ENCODE measurements at regions not wholly inside any gene's neighbourhood (a gene's known extent, or its start where the extent isn't known, plus 50 kb on each side); places are given as distances from the start of the nearest gene placed in this dataset.

GRCh38 chr6:164925681-164926530 is 383.5 kb downstream of the C6orf118 start:
- DNase-seq (ENCODE audit: low read depth in 1 of 2, low spot score in 1 of 2): no peak

- DNase-seq (ENCODE audit: low read depth in 1 of 2, low spot score in 1 of 2): no peak
These were observed 384.7 kb downstream of the C6orf118 start for GRCh38 chr6:164924674-164925073.

DNA sequence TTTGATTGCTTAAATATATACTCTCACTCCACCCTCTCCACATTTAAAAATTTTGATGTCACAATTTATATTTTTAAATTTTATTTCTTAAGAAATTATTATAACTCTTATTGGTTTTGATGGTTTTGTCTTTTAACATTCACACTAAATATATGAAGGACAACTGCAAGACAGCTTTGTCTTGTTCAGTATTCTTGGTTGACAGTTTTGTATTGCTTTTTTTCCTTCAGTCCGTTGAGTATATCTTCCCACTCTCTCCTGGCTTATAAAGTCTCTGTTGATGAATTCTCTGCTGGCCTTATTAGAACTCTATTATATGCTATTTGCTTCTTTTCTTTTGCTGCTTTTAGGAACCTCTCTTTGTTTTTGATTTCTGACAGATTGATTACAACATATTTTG is 392.2 kb downstream of the C6orf118 start:
- DNase-seq (ENCODE audit: low read depth in 1 of 2, low spot score in 1 of 2): no peak

GRCh38 chr6:164916087-164916486 is 393.3 kb downstream of the C6orf118 start:
- no peak for DNase-seq (ENCODE audit: low read depth in 1 of 2, low spot score in 1 of 2)

DNA sequence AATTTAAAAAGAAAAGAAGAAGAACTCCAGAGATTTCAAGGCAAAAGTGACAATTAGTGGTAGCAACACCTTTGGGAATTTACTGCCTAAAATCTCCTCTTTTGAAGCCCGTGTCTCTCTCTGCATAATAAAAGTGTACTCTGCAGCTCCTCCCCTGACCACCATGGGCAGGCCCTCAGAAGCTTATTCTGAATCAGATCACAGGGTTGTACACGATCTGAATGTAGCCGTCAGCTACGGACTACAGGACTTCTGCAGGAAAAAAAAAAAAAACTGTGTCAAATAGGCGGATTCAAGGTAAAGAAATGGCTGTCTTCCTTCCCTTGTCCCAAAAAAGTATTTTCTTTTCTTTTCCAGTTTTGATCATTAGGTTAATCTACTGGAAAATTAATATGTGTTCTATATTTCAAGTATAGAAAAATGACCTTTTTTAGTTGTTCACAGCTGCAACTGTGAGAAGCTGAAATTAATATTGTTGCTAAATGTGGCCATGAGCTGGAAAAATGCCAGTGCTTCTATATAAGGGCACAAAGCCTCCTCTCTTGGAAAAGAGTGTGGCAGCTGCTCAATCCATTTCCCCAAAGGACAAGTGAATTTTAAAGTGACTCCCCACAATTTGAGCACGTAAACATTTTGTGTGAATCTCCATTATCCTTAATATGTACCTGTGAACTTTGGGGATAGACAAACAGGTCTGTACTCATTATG is 397.4 kb downstream of the C6orf118 start:
- no peak for DNase-seq (ENCODE audit: low read depth in 1 of 2, low spot score in 1 of 2)

GRCh38 chr6:164911151-164911550 is 398.3 kb downstream of the C6orf118 start:
- no peak for DNase-seq (ENCODE audit: low read depth in 1 of 2, low spot score in 1 of 2)

- DNase-seq (ENCODE audit: low read depth in 1 of 2, low spot score in 1 of 2): no peak
These were observed 402.6 kb downstream of the C6orf118 start for GRCh38 chr6:164906766-164907165.

DNA sequence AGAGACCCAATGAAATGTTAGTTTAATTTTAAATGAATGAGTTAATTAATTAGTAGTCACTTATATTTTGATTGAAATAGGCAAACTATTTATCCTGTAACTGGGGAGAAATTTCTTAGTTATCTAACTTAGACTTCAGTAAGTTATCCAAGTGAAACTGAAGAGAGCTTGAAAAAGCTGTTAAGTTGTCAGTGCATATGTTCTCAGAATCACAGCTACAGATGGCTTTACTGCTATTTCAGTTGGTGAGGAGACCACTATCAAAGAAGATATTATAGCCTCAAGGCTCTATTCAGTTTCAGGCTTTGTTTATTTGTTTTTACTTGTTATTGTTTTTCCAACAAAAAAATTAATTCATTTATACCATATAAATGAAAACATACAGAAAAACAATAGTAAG is 404.1 kb downstream of the C6orf118 start:
- DNase-seq (ENCODE audit: low read depth in 1 of 2, low spot score in 1 of 2): no peak

- DNase-seq (ENCODE audit: low read depth in 1 of 2, low spot score in 1 of 2): no peak
These were observed 411.0 kb downstream of the C6orf118 start for GRCh38 chr6:164898412-164898811.

DNA sequence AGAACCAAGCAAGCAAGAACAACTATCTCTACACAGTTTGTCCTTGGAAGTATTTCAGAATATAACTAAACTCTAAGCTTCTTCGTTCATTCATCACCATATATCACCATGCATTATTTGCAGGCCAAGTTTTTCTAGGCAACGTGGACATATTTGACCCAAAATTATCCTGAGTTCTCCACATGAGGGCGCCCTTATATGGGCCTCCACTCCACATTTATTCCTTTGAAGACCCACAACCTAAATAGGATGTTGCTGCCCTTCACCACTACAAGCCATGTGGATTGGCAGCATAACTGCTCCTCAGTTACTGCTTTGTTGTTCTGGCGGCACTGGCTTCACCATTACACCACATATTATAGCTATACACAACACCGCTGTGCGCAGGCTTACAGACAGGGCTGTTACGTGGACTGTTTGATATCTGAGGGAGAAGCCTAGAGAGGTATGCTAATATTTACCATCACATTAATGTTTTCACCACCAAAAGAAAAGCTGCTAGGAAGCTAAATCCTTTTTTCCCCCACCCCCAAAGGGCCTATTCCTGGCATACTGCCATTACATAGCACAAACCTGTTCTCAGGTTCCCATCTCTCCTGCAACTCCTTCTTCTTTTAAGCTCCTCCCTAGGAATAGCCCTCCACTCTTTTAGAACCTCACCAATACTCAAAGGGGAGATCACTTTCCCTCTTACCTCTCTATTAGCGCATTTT is 411.7 kb downstream of the C6orf118 start:
- no peak for DNase-seq (ENCODE audit: low read depth in 1 of 2, low spot score in 1 of 2)

DNA sequence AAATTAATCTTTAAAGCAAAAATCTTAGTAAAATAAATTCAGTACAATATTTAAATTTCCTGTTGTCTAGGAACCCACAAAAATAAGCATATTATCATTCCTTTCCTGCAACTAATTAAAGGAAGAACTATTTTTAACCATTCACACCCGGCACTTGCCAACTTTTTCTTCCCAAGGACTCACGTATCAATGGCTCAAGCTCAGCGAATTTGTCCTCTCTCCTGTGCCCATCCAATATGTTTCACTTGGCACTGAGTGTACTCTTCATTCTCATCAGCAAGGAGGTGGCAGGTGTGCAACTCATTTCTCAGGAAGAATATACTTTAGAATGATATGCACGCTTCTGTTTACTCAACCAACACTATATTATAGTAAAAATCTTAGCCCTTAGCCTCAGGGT is 419.4 kb downstream of the C6orf118 start:
- no peak for DNase-seq (ENCODE audit: low read depth in 1 of 2, low spot score in 1 of 2)

- DNase-seq (ENCODE audit: low read depth in 1 of 2, low spot score in 1 of 2): no peak
These were observed 421.7 kb downstream of the C6orf118 start for GRCh38 chr6:164887660-164888059.

DNA sequence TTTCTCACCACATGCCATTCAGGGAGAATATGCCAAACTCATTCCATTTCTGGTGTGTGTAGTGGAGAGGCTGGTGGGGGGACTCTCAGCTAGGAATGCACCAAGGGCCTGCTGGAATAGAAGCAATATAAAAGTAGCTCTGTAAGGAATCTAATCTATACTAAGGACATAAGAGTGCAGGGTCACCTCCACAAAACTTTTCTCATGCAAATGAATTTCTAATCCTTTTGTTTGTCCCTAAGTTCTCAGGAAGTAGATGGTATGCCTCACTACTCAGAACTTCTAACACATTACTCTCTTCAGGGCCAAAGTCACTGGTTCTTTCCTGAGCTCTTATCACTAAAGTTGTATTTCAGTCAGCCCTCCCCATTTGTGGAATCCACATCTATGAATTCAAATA is 427.2 kb downstream of the C6orf118 start:
- no peak for DNase-seq (ENCODE audit: low read depth in 1 of 2, low spot score in 1 of 2)

GRCh38 chr6:164871783-164872182 is 437.6 kb downstream of the C6orf118 start:
- DNase-seq (ENCODE audit: low read depth in 1 of 2, low spot score in 1 of 2): no peak

GRCh38 chr6:164870164-164870563 is 439.2 kb downstream of the C6orf118 start:
- no peak for DNase-seq (ENCODE audit: low read depth in 1 of 2, low spot score in 1 of 2)

GRCh38 chr6:164861967-164862366 is 447.4 kb downstream of the C6orf118 start:
- no peak for DNase-seq (ENCODE audit: low read depth in 1 of 2, low spot score in 1 of 2)

DNA sequence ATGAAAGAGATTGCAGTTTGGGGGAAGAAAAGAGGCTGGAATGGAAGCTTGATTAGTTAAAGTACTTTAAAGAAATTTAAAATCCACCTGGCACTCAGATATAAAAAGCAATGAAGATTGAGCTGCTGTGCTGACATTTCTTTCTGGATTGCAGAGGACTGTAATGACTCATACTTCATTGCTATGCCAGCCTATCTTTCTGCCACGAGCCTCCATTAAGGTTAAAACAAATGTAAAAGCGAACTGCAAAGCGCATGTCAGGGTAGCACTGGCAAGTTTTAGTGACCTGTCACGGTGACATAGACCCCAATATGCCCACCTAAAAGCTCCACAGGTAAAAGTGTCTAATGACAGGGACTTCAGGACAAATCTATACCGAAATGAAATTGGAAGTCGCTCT is 449.6 kb downstream of the C6orf118 start:
- no peak for DNase-seq (ENCODE audit: low read depth in 1 of 2, low spot score in 1 of 2)

- DNase-seq (ENCODE audit: low read depth in 1 of 2, low spot score in 1 of 2): no peak
These were observed 453.3 kb downstream of the C6orf118 start for GRCh38 chr6:164856138-164856537.

DNA sequence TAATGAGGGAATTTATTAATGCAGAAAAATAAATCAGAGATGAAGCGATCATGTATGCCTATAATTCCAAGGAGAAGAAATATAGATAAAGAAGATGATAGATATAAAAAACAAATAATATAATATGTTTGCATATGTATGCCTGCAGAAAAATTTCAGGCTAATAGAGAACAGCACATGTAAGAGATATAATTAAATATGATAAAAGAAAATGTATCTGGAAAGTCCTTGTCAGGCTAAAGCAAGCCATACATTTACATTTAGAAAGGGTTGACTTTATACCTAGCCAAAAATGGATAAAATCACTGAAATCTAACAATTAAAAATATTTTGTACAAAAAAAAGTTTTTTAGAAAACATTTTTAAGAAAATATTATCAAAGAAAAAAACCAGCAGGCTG is 454.1 kb downstream of the C6orf118 start:
- DNase-seq (ENCODE audit: low read depth in 1 of 2, low spot score in 1 of 2): no peak

- DNase-seq (ENCODE audit: low read depth in 1 of 2, low spot score in 1 of 2): no peak
These were observed 454.9 kb downstream of the C6orf118 start for GRCh38 chr6:164854526-164854925.

DNA sequence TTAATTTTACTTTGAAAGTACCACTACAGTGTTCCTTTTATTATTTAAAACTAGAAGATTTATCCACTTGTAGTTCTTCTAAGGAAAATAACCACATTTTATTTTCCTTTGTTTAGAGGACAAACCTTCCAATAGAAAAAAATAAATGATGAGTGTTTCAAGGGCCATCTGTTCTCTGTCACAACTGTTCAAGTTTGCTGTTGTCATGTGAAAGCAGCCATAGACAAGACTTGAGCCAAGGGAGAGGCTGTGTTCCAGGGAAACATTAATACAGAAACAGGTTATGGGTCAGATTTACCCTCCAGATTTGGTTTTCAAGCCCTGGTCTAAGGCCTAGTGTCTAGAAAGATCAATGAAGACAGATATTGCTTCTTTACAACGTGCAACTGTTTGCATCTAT is 463.6 kb downstream of the C6orf118 start:
- no peak for DNase-seq (ENCODE audit: low read depth in 1 of 2, low spot score in 1 of 2)

DNA sequence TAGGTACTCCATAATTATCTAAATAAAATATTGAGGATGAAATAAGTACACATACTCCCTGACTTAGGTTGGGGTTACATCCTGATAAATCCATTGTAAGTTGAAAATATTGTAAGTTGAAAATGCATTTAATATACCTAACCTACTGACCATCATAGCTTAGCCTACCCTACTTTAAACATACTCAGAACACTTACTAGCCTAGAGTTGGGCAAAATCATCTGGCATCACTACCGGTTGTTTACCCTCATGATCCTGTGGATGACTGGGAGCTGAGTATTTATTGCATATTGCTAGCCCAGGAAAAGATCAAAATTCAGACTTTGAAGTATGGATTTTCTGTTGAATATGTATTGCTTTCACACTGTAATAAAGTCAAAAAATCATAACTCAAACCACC is 467.3 kb downstream of the C6orf118 start:
- no peak for DNase-seq (ENCODE audit: low read depth in 1 of 2, low spot score in 1 of 2)

Data from activated CD4-positive, alpha-beta T cell treated with anti-CD3 and anti-CD28 coated beads, Interleukin-2, amount 50 U/mL, for 24 hours (primary cell).